Gastroesophageal sphincter (tissue), 4 donors: ENCODE measurements at regions not wholly inside any gene's neighbourhood (a gene's known extent, or its start where the extent isn't known, plus 50 kb on each side); places are given as distances from the start of the nearest gene placed in this dataset.

Experiments used
- ATAC-seq: fragments of 150-250 bp; one replicate; pipeline ENCODE4 v1.9.1; 2016; ENCODE audit warnings: mild to moderate bottlenecking, moderate library complexity
- H3K27ac ChIP-seq, 4 donors: fragments of 200-600 bp; sonication (generic) in 3 of 4; 1 replicate in 3 of 4; 2 replicates in 1 of 4; pipeline ENCODE4 v1.5.1; 2016 to 2019
- H3K27me3 ChIP-seq: fragments of 200-600 bp; sonication (generic); one replicate; pipeline ENCODE4 v1.5.1; 2019
- H3K36me3 ChIP-seq, 2 donors: fragments of 200-600 bp; sonication (generic); one replicate each; pipeline ENCODE4 v1.5.1; 2019; ENCODE audit warnings: control low read depth in 1 of 2
- H3K4me1 ChIP-seq, 3 donors: fragments of 200-600 bp; sonication (generic); 1 replicate in 2 of 3; 2 replicates in 1 of 3; pipeline ENCODE4 v1.5.1; 2016 to 2019; ENCODE audit warnings: control low read depth in 2 of 3
- H3K4me3 ChIP-seq, 2 donors: fragments of 200-600 bp; sonication (generic); one replicate each; pipeline ENCODE4 v1.5.1; 2019; ENCODE audit warnings: mild to moderate bottlenecking in 1 of 2, moderate library complexity in 1 of 2
- H3K9me3 ChIP-seq, 3 donors: fragments of 200-600 bp; sonication (generic); one replicate each; pipeline ENCODE4 v1.5.1; 2017 to 2019; ENCODE audit warnings: control low read depth in 2 of 3
- CTCF ChIP-seq, 4 experiments: fragments of 200-600 bp in 2 of 4; fragments of 450-650 bp in 2 of 4; sonication (generic) in 1 of 4; IDR thresholded peaks; one replicate each; pipeline ENCODE4 v1.5.1; 2017 to 2019; ENCODE audit warnings: antibody characterized with exemption in 4 of 4, mild to moderate bottlenecking in 2 of 4, moderate library complexity in 2 of 4
- EP300 ChIP-seq: sonication (generic); formaldehyde crosslinking; IDR thresholded peaks from one replicate; pipeline ENCODE4 v1.6.1; 2017; ENCODE audit warnings: antibody characterized with exemption, mild to moderate bottlenecking
- POLR2A ChIP-seq, 2 donors: fragments of 450-650 bp; IDR thresholded peaks; one replicate each; pipeline ENCODE4 v1.6.1; 2017; ENCODE audit warnings: antibody characterized with exemption in 2 of 2, mild to moderate bottlenecking in 2 of 2, moderate library complexity in 1 of 2
- POLR2AphosphoS5 ChIP-seq: sonication (generic); formaldehyde crosslinking; IDR thresholded peaks from one replicate; pipeline ENCODE4 v1.6.1; 2017; ENCODE audit warnings: antibody characterized with exemption
- WGBS, 2 donors: methylation state at CpG; one replicate each; pipeline ENCODE4 v1.1.5; 2018; ENCODE audit warnings: low coverage in 1 of 2; 5-methylcytosine and 5-hydroxymethylcytosine counted together

- ATAC-seq, result no peak
- Histone ChIP-seq H3K36me3 (no peaks in the 10 kb centered on the region), H3K4me1 (no peaks in the 10 kb centered on the region), H3K4me3 (no peak overlapping the region), H3K27ac (no peak overlapping the region), H3K27me3 (no peaks in the 10 kb centered on the region), H3K9me3 (no peaks in the 10 kb centered on the region)
- 43 to 49% methylated on average over 2 of the region's 2 CpGs for WGBS, 2 donors
- TF ChIP-seq CTCF (IDR thresholded peaks at IDR 0.05) (no peak), EP300 (no peak), POLR2AphosphoS5 (no peak), POLR2A (IDR thresholded peaks at IDR 0.05) (no peak)
Observed at GRCh38 chr5:28386712-28387111, 1348.3 kb upstream of the CDH9 start.

- no peaks in the 10 kb centered on the region for H3K9me3 ChIP-seq
- no peaks in the 10 kb centered on the region for H3K4me1 ChIP-seq
- H3K4me3 ChIP-seq, result no peak overlapping the region
- no peak overlapping the region for H3K27ac ChIP-seq
- 92 to 94% methylated on average over 2 of the region's 2 CpGs for WGBS, 2 donors
- ATAC-seq, result no peak
- TF ChIP-seq POLR2A (IDR thresholded peaks at IDR 0.05) (no peak), EP300 (no peak), CTCF (IDR thresholded peaks at IDR 0.05) (no peak), POLR2AphosphoS5 (no peak)
- no peaks in the 10 kb centered on the region for H3K27me3 ChIP-seq
- H3K36me3 ChIP-seq, result no peaks in the 10 kb centered on the region
Observed at GRCh38 chr5:28380167-28380566, 1341.8 kb upstream of the CDH9 start.

- H3K27me3 ChIP-seq, result no peaks in the 10 kb centered on the region
- ATAC-seq, result no peak
- TF ChIP-seq CTCF (IDR thresholded peaks at IDR 0.05) (no peak), EP300 (no peak), POLR2A (IDR thresholded peaks at IDR 0.05) (no peak), POLR2AphosphoS5 (no peak)
- H3K36me3 ChIP-seq, result no peaks in the 10 kb centered on the region
- H3K4me3 ChIP-seq, result no peak overlapping the region
- 77 to 78% methylated on average over 3 of the region's 3 CpGs for WGBS, 2 donors
- no peaks in the 10 kb centered on the region for H3K9me3 ChIP-seq
- H3K27ac ChIP-seq, result no peak overlapping the region
- no peaks in the 10 kb centered on the region for H3K4me1 ChIP-seq
Observed at GRCh38 chr5:28374492-28374967, 1336.1 kb upstream of the CDH9 start.

- Histone ChIP-seq H3K4me3 (no peak overlapping the region), H3K36me3 (no peaks in the 10 kb centered on the region), H3K4me1 (no peaks in the 10 kb centered on the region), H3K27ac (no peak overlapping the region), H3K9me3 (no peaks in the 10 kb centered on the region), H3K27me3 (no peaks in the 10 kb centered on the region)
- ATAC-seq, result no peak
- WGBS, 2 donors, result 0 to 63% methylated on average over 1 to 2 of the region's 3 CpGs
- no peak for TF ChIP-seq POLR2AphosphoS5
- TF ChIP-seq POLR2A (IDR thresholded peaks at IDR 0.05), result no peak
- TF ChIP-seq CTCF (IDR thresholded peaks at IDR 0.05), result no peak
- no peak for TF ChIP-seq EP300
Observed at GRCh38 chr5:28370896-28371295, 1332.5 kb upstream of the CDH9 start.

- H3K27ac ChIP-seq, result no peak overlapping the region
- no peak overlapping the region for H3K4me3 ChIP-seq
- WGBS, 2 donors, result 60 to 69% methylated on average over 1 to 2 of the region's 2 CpGs
- no peaks in the 10 kb centered on the region for H3K36me3 ChIP-seq
- H3K4me1 ChIP-seq, result no peaks in the 10 kb centered on the region
- no peaks in the 10 kb centered on the region for H3K27me3 ChIP-seq
- no peak for ATAC-seq
- TF ChIP-seq POLR2A (IDR thresholded peaks at IDR 0.05) (no peak), POLR2AphosphoS5 (no peak), CTCF (IDR thresholded peaks at IDR 0.05) (no peak), EP300 (no peak)
- no peaks in the 10 kb centered on the region for H3K9me3 ChIP-seq
Observed at GRCh38 chr5:28369418-28369817, 1331.0 kb upstream of the CDH9 start.
